ENCODE measurements at regions not wholly inside any gene's neighbourhood (a gene's known extent, or its start where the extent isn't known, plus 50 kb on each side); places are given as distances from the start of the nearest gene placed in this dataset.

DNA sequence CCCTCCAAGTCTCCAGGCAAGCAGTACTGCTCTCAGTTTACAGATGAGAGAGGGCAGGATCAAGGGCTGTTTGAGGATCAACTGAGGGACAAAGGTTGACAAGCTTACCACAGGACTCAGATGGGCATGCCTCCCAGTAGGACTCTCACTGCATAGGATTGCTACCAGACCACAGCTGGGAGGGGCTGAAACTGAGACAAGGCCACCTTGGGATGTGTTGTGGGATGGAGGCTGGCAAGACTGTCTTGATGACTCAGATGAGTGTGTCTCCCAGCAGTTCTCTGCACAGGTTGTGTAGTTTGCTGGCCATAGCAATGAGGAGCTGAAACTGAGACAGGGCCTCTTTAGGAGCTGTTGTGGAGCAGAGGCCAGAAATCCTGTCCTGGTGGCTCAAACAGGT lies 222.2 kb upstream of the IRX1 start:
- ChIA-PET POLR2A (ENCODE audit: unreplicated experiment) (no interaction called here), CTCF (no interaction called here)
- no peaks in the 10 kb centered on the region for H3K4me1 ChIP-seq (replicated peaks; ENCODE audit: insufficient read depth)
- H3K4me2 ChIP-seq: no peak overlapping the region
- TF ChIP-seq CTCF (conservative IDR thresholded peaks at IDR 0.05) (no peak), EZH2 (IDR thresholded peaks at IDR 0.05; ENCODE audit: low read depth) (no peak)
- H3K79me2 ChIP-seq (ENCODE audit: low read depth): no peaks in the 10 kb centered on the region
- H3K9me2 ChIP-seq (ENCODE audit: insufficient read depth): 0 out of 2 replicates have a peak, but pooled peaks cover 9% of the 10 kb centered on the region
- H4K20me1 ChIP-seq (ENCODE audit: insufficient read depth): no peaks in the 10 kb centered on the region
- DNase-seq: no peak
- peaks cover 5% of the 10 kb centered on the region; the same call in 1 of the 2 replicates for H3K27me3 ChIP-seq (ENCODE audit: insufficient read depth, low read depth)
- no peak overlapping the region for H3K4me3 ChIP-seq
- H2AFZ ChIP-seq: no peak overlapping the region
- intact Hi-C loops (cut with micrococcal nuclease; ENCODE audit: unreplicated experiment): no loop called here
- H3K36me3 ChIP-seq (ENCODE audit: low read depth): no peaks in the 10 kb centered on the region
- BruUV-seq (replicated peaks): no TSS peak
- no peak overlapping the region for H3K27ac ChIP-seq
- H3K9me3 ChIP-seq (ENCODE audit: insufficient read depth, low read depth): no peaks in the 10 kb centered on the region; the same call in 1 of the 2 replicates
- H3F3A ChIP-seq (ENCODE audit: insufficient read depth, low read depth): no peaks in the 10 kb centered on the region

GRCh38 chr5:3372289-3372688 lies 223.3 kb upstream of the IRX1 start:
- no peaks in the 10 kb centered on the region for H3K36me3 ChIP-seq (ENCODE audit: low read depth)
- peaks cover under 1% of the 10 kb centered on the region; the same call in 1 of the 2 replicates for H3K27me3 ChIP-seq (ENCODE audit: insufficient read depth, low read depth)
- H3K79me2 ChIP-seq (ENCODE audit: low read depth): no peaks in the 10 kb centered on the region
- no peak overlapping the region for H3K27ac ChIP-seq
- intact Hi-C loops (cut with micrococcal nuclease; ENCODE audit: unreplicated experiment): no loop called here
- H4K20me1 ChIP-seq (ENCODE audit: insufficient read depth): no peaks in the 10 kb centered on the region
- 0 out of 2 replicates have a peak, but pooled peaks cover 9% of the 10 kb centered on the region for H3K9me2 ChIP-seq (ENCODE audit: insufficient read depth)
- H3K4me1 ChIP-seq (replicated peaks; ENCODE audit: insufficient read depth): no peaks in the 10 kb centered on the region
- H3K4me2 ChIP-seq: no peak overlapping the region
- no peaks in the 10 kb centered on the region; the same call in 1 of the 2 replicates for H3K9me3 ChIP-seq (ENCODE audit: insufficient read depth, low read depth)
- no peaks in the 10 kb centered on the region for H3F3A ChIP-seq (ENCODE audit: insufficient read depth, low read depth)
- ChIA-PET POLR2A (ENCODE audit: unreplicated experiment) (interaction anchor here (0.6 kb wide), 1 partner anchor 679 kb away, joined by 3 read pairs; no protein-coding TSS in a partner anchor), CTCF (no interaction called here)
- H2AFZ ChIP-seq: no peak overlapping the region
- no peak overlapping the region for H3K4me3 ChIP-seq
- no TSS peak for BruUV-seq (replicated peaks)
- DNase-seq: no peak
- TF ChIP-seq CTCF (conservative IDR thresholded peaks at IDR 0.05) (no peak), EZH2 (IDR thresholded peaks at IDR 0.05; ENCODE audit: low read depth) (no peak)

DNA sequence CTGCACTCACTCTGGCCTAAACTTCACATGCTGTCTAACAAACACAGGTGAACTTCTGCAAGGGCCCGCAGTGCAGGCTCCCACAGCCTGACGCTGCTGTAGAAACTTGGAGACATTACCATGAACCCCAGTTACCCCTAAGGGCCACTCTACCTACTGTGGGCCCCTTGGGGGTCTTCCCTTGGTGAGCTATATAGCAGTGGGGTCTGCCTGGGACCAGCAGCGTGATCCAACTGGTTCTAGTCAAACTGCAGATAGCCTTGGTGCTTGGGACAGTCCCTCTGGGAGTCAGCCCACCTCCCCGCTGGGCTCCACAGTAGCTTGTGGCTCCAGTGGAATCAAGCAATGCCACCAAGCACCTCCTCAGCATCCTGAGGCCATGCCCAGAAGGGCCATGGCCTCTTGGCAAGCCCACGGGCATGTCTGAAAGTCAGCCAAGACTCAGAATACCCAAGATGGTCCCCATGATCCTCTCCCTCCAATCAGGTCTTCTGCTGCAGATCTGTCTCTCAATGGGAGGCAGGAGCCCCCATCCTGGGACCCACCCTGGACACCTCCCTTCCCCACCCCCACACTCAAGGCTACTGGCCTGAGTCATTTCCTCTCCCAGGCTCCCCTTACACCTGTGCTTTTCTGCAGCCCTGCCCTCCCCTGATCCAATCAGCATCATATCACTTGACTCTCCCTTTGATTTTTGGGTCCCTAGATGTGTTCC lies 230.0 kb upstream of the IRX1 start:
- no peaks in the 10 kb centered on the region for H3K4me1 ChIP-seq (replicated peaks; ENCODE audit: insufficient read depth)
- no peaks in the 10 kb centered on the region for H3F3A ChIP-seq (ENCODE audit: insufficient read depth, low read depth)
- no peaks in the 10 kb centered on the region for H4K20me1 ChIP-seq (ENCODE audit: insufficient read depth)
- H2AFZ ChIP-seq: no peak overlapping the region
- no TSS peak for BruUV-seq (replicated peaks)
- DNase-seq: no peak
- no peaks in the 10 kb centered on the region for H3K9me3 ChIP-seq (ENCODE audit: insufficient read depth, low read depth)
- H3K4me3 ChIP-seq: no peak overlapping the region
- no peaks in the 10 kb centered on the region for H3K36me3 ChIP-seq (ENCODE audit: low read depth)
- H3K27ac ChIP-seq: no peak overlapping the region
- H3K79me2 ChIP-seq (ENCODE audit: low read depth): no peaks in the 10 kb centered on the region
- no peak overlapping the region for H3K4me2 ChIP-seq
- H3K27me3 ChIP-seq (ENCODE audit: insufficient read depth, low read depth): peaks cover 52% of the 10 kb centered on the region
- TF ChIP-seq EZH2 (IDR thresholded peaks at IDR 0.05; ENCODE audit: low read depth): no peak
- TF ChIP-seq CTCF (conservative IDR thresholded peaks at IDR 0.05): no peak
- H3K9me2 ChIP-seq (ENCODE audit: insufficient read depth): no peaks in the 10 kb centered on the region
- intact Hi-C loops (cut with micrococcal nuclease; ENCODE audit: unreplicated experiment): no loop called here
- ChIA-PET CTCF (no interaction called here), POLR2A (ENCODE audit: unreplicated experiment) (no interaction called here)
